ENCODE measurements at regions not wholly inside any gene's neighbourhood (a gene's known extent, or its start where the extent isn't known, plus 50 kb on each side); places are given as distances from the start of the nearest gene placed in this dataset.

DNA sequence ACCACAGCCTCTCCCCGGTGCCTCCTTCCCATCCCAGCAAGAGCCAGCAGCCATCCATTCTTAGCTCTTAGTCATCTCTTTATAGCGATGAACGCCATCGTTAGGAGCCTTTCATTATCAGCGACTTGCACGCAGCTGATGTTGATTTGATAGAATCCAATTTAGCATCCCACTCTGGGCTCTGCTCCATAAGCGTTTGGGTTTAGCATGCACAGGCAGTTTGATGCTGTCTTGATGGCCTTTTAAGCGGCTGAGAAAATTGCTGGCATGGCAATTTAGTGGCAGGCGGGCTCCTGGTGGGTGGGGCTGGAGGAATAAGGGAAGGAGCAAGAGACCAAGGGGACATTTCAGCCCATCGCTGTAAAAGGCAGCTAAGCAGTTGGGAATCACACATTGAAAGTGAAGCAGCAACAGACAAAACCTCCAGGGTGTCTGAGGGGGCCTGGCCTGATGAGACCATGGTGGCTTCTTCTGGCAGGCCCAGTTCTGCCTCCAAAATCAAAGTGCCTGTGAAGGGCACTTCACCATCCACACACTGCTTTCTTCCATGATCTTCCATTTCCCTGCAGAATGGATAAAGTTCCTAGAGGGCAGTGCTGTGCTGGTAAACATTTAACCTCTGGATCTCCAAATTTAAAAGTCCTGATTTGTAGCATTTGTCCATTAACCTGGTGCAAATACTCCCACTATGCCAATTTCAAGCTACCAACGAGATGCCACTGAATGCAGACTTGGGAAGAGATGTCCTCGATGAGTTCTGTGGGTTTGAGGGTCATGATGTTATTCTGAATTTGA, 107.8 kb upstream of the PLXNA4 start:
- TF ChIP-seq, protein P1, sequence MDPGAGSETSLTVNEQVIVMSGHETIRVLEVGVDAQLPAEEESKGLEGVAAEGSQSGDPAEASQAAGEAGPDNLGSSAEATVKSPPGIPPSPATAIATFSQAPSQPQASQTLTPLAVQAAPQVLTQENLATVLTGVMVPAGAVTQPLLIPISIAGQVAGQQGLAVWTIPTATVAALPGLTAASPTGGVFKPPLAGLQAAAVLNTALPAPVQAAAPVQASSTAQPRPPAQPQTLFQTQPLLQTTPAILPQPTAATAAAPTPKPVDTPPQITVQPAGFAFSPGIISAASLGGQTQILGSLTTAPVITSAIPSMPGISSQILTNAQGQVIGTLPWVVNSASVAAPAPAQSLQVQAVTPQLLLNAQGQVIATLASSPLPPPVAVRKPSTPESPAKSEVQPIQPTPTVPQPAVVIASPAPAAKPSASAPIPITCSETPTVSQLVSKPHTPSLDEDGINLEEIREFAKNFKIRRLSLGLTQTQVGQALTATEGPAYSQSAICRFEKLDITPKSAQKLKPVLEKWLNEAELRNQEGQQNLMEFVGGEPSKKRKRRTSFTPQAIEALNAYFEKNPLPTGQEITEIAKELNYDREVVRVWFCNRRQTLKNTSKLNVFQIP (CRISPR knock-in tag; IDR thresholded peaks at IDR 0.05; ENCODE audit: borderline replicate concordance, low read depth), result no peak
- TF ChIP-seq, protein P2, sequence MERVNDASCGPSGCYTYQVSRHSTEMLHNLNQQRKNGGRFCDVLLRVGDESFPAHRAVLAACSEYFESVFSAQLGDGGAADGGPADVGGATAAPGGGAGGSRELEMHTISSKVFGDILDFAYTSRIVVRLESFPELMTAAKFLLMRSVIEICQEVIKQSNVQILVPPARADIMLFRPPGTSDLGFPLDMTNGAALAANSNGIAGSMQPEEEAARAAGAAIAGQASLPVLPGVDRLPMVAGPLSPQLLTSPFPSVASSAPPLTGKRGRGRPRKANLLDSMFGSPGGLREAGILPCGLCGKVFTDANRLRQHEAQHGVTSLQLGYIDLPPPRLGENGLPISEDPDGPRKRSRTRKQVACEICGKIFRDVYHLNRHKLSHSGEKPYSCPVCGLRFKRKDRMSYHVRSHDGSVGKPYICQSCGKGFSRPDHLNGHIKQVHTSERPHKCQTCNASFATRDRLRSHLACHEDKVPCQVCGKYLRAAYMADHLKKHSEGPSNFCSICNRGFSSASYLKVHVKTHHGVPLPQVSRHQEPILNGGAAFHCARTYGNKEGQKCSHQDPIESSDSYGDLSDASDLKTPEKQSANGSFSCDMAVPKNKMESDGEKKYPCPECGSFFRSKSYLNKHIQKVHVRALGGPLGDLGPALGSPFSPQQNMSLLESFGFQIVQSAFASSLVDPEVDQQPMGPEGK (CRISPR knock-in tag; IDR thresholded peaks at IDR 0.05; ENCODE audit: borderline replicate concordance), result no peak
- TF ChIP-seq BACH2 (CRISPR knock-in tag; IDR thresholded peaks at IDR 0.05; ENCODE audit: borderline replicate concordance) (no peak), ISL1 (CRISPR knock-in tag; IDR thresholded peaks at IDR 0.05) (no peak), ESRRG (CRISPR knock-in tag; IDR thresholded peaks at IDR 0.05) (no peak), RARB (CRISPR knock-in tag; IDR thresholded peaks at IDR 0.05) (no peak), ZFP30 (CRISPR knock-in tag; IDR thresholded peaks at IDR 0.05) (no peak)
- TF ChIP-seq, protein P3, sequence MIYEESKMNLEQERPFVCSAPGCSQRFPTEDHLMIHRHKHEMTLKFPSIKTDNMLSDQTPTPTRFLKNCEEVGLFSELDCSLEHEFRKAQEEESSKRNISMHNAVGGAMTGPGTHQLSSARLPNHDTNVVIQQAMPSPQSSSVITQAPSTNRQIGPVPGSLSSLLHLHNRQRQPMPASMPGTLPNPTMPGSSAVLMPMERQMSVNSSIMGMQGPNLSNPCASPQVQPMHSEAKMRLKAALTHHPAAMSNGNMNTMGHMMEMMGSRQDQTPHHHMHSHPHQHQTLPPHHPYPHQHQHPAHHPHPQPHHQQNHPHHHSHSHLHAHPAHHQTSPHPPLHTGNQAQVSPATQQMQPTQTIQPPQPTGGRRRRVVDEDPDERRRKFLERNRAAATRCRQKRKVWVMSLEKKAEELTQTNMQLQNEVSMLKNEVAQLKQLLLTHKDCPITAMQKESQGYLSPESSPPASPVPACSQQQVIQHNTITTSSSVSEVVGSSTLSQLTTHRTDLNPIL (CRISPR knock-in tag; IDR thresholded peaks at IDR 0.05; ENCODE audit: low read depth), result no peak
